ENCODE measurements at regions not wholly inside any gene's neighbourhood (a gene's known extent, or its start where the extent isn't known, plus 50 kb on each side); places are given as distances from the start of the nearest gene placed in this dataset.

GRCh38 chr11:112504056-112504455 is 243.4 kb upstream of the PLET1 start:
- no peak overlapping the region for H3K4me3 ChIP-seq (ENCODE audit: low read depth, low read length)
- TF ChIP-seq CTCF (IDR thresholded peaks at IDR 0.05) = no peak
- H3K36me3 ChIP-seq (ENCODE audit: control insufficient read depth, insufficient read depth, low read length) = no peaks in the 10 kb centered on the region
- no peaks in the 10 kb centered on the region for H3K79me2 ChIP-seq
- H3K27ac ChIP-seq = no peak overlapping the region
- no peak overlapping the region for H3K9ac ChIP-seq
- H3K9me3 ChIP-seq (ENCODE audit: control insufficient read depth, low read length) = no peaks in the 10 kb centered on the region
- H3K27me3 ChIP-seq (ENCODE audit: control insufficient read depth, insufficient read depth, low read length) = no peaks in the 10 kb centered on the region
- no peak overlapping the region for H2AFZ ChIP-seq
- H3K4me2 ChIP-seq (ENCODE audit: low read length) = no peak overlapping the region
- no peaks in the 10 kb centered on the region for H3K4me1 ChIP-seq

DNA sequence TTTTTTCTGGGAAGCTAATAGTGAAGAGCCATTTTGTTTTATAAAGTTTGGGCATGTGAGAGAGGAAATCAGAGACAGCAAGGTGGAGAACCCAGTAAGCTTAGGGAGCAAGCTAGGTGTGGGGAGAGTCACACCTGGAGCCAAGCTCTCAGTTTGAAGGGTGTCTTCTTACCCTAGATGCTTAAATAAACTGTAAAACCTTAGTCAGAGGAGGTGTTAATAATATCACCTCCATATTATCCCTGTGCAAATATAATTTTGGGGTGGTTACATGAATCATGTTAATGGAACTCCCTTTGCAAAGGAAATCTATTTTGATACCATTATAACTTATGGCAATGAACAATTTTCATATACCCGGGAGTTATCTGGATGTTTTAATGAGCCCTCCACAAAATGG is 246.2 kb upstream of the PLET1 start:
- H3K27ac ChIP-seq = no peak overlapping the region
- TF ChIP-seq CTCF (IDR thresholded peaks at IDR 0.05) = no peak

DNA sequence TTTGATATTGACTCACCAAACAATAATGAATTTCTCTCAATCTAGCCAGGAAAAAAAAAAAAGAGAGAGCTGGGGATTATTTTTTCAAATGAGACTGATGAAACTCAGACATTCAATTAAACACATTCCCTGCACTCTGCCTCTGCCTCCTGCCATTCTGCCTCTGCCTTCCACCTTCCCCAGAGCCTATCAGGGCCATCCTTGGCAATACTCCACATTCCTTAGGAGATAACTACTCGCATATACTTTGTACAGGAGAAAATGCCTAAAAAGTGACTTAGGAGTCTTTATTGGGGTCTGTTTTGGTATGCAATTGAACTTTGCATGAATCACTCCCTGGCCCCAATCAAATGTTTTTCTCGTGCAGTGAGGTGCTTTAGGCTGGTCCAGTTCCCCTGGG is 246.6 kb upstream of the PLET1 start:
- TF ChIP-seq CTCF (IDR thresholded peaks at IDR 0.05) = no peak
- no peaks in the 10 kb centered on the region for H3K4me1 ChIP-seq
- H3K4me2 ChIP-seq (ENCODE audit: low read length) = no peak overlapping the region
- no peak overlapping the region for H3K4me3 ChIP-seq (ENCODE audit: low read depth, low read length)
- no peak overlapping the region for H2AFZ ChIP-seq
- no peaks in the 10 kb centered on the region for H3K9me3 ChIP-seq (ENCODE audit: control insufficient read depth, low read length)
- no peaks in the 10 kb centered on the region for H3K36me3 ChIP-seq (ENCODE audit: control insufficient read depth, insufficient read depth, low read length)
- H3K27me3 ChIP-seq (ENCODE audit: control insufficient read depth, insufficient read depth, low read length) = no peaks in the 10 kb centered on the region
- H3K27ac ChIP-seq = no peak overlapping the region
- H3K79me2 ChIP-seq = no peaks in the 10 kb centered on the region
- H3K9ac ChIP-seq = no peak overlapping the region

More for the DNA sequence above, 246.2 kb upstream of the PLET1 start:
- Histone ChIP-seq H3K27me3 (ENCODE audit: control insufficient read depth, insufficient read depth, low read length) (no peaks in the 10 kb centered on the region), H3K4me1 (no peaks in the 10 kb centered on the region), H2AFZ (no peak overlapping the region), H3K9me3 (ENCODE audit: control insufficient read depth, low read length) (no peaks in the 10 kb centered on the region), H3K79me2 (no peaks in the 10 kb centered on the region), H3K9ac (no peak overlapping the region), H3K4me3 (ENCODE audit: low read depth, low read length) (no peak overlapping the region), H3K36me3 (ENCODE audit: control insufficient read depth, insufficient read depth, low read length) (no peaks in the 10 kb centered on the region), H3K4me2 (ENCODE audit: low read length) (no peak overlapping the region)

DNA sequence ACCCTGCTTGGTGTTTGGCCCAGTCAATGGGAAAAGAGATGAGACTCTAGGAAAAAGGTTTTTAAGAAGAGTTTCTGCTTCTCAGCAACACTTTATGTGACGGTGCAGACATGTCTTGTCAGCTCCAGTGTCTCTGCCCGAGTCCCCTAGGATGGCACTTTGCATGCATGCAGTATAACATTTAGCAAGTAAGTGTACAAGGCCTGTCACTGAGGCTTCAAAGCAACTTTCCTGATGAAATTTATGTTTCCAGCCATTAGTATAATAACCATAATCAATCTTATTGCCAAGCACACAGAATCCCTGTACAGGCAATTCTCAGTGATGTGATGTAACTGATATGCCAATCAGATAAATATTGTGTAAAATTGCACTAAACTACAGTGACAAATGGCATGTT is 248.1 kb upstream of the PLET1 start:
- Histone ChIP-seq H3K9me3 (ENCODE audit: control insufficient read depth, low read length) (no peaks in the 10 kb centered on the region), H3K79me2 (no peaks in the 10 kb centered on the region), H3K27ac (no peak overlapping the region), H3K4me2 (ENCODE audit: low read length) (no peak overlapping the region), H3K9ac (no peak overlapping the region), H3K4me1 (no peaks in the 10 kb centered on the region), H3K36me3 (ENCODE audit: control insufficient read depth, insufficient read depth, low read length) (no peaks in the 10 kb centered on the region), H3K4me3 (ENCODE audit: low read depth, low read length) (no peak overlapping the region), H2AFZ (no peak overlapping the region), H3K27me3 (ENCODE audit: control insufficient read depth, insufficient read depth, low read length) (no peaks in the 10 kb centered on the region)
- no peak for TF ChIP-seq CTCF (IDR thresholded peaks at IDR 0.05)

- no peak for TF ChIP-seq CTCF (IDR thresholded peaks at IDR 0.05)
- no peak overlapping the region for H3K27ac ChIP-seq
- H3K4me3 ChIP-seq (ENCODE audit: low read depth, low read length) = no peak overlapping the region
- no peak overlapping the region for H3K9ac ChIP-seq
- no peaks in the 10 kb centered on the region for H3K36me3 ChIP-seq (ENCODE audit: control insufficient read depth, insufficient read depth, low read length)
- H3K4me1 ChIP-seq = no peaks in the 10 kb centered on the region
- H3K27me3 ChIP-seq (ENCODE audit: control insufficient read depth, insufficient read depth, low read length) = no peaks in the 10 kb centered on the region
- no peaks in the 10 kb centered on the region for H3K79me2 ChIP-seq
- no peak overlapping the region for H3K4me2 ChIP-seq (ENCODE audit: low read length)
- H3K9me3 ChIP-seq (ENCODE audit: control insufficient read depth, low read length) = no peaks in the 10 kb centered on the region
- H2AFZ ChIP-seq = no peak overlapping the region
Measured at GRCh38 chr11:112509300-112509699, 248.6 kb upstream of the PLET1 start.
